Heart right ventricle (tissue), 16 donors: ENCODE measurements at regions not wholly inside any gene's neighbourhood (a gene's known extent, or its start where the extent isn't known, plus 50 kb on each side); places are given as distances from the start of the nearest gene placed in this dataset.

Source experiments
- ATAC-seq, 8 donors: fragments of 200-7000 bp; cut with Tn5 transposase; one replicate each; pipeline ENCODE4 v1.9.1; 2020; ENCODE audit warnings: mild to moderate bottlenecking in 8 of 8, moderate library complexity in 8 of 8, moderate number of reproducible peaks in 1 of 8
- DNase-seq, 2 donors: peaks; one replicate each; pipeline ENCODE4 v3.0.0-alpha.2; 2020
- H3K27ac ChIP-seq, 10 donors: fragments of 200-600 bp; sonication (generic) in 2 of 10; one replicate each; pipeline versions ENCODE4 v1.5.0 to v1.8.0; 2020 to 2022; ENCODE audit warnings: mild to moderate bottlenecking in 3 of 10
- H3K27me3 ChIP-seq, 7 donors: fragments of 200-600 bp; one replicate each; pipeline ENCODE4 v1.8.0; 2021 to 2022; ENCODE audit warnings: mild to moderate bottlenecking in 2 of 7
- H3K36me3 ChIP-seq, 9 donors: fragments of 200-600 bp; sonication (generic) in 1 of 9; one replicate each; pipeline versions ENCODE4 v1.5.0 to v1.8.0; 2020 to 2022; ENCODE audit warnings: mild to moderate bottlenecking in 2 of 9
- H3K4me1 ChIP-seq, 9 donors: fragments of 200-600 bp; sonication (generic) in 1 of 9; one replicate each; pipeline versions ENCODE4 v1.5.0 to v1.8.0; 2020 to 2022; ENCODE audit warnings: mild to moderate bottlenecking in 4 of 9
- H3K4me3 ChIP-seq, 10 donors: fragments of 200-600 bp; sonication (generic) in 2 of 10; one replicate each; pipeline versions ENCODE4 v1.5.0 to v1.8.0; 2020 to 2022; ENCODE audit warnings: mild to moderate bottlenecking in 7 of 10, moderate library complexity in 2 of 10
- H3K9me3 ChIP-seq, 11 donors: fragments of 200-600 bp in 10 of 11; sonication (generic) in 2 of 11; one replicate each; pipeline versions ENCODE4 v1.5.0 to v1.8.0; 2013 to 2022; ENCODE audit warnings: mild to moderate bottlenecking in 2 of 11, control low read depth in 1 of 11, moderate library complexity in 1 of 11
- CTCF ChIP-seq, 9 donors: fragments of 200-600 bp; sonication (generic) in 2 of 9; IDR thresholded peaks; one replicate each; pipeline versions ENCODE4 v1.5.0 to v1.8.0; 2021 to 2022; ENCODE audit warnings: antibody characterized with exemption in 9 of 9, mild to moderate bottlenecking in 5 of 9, moderate library complexity in 1 of 9
- WGBS, 2 donors: extraction: QIAGEN DNeasy Blood & Tissue Kit; methylation state at CpG; one replicate each; pipeline ENCODE4 v1.1.7; 2013; ENCODE audit warnings: inconsistent platforms in 1 of 2; 5-methylcytosine and 5-hydroxymethylcytosine counted together
- intact Hi-C, 10 donors: fragments of 100-400 bp; cut with DNase I; formaldehyde crosslinking; loops; one replicate each; pipeline versions ENCODE4 v1.11.1 to v1.14.2; 2022
- donor health status: Arrhythmogenic right ventricular cardiomyopathy.
- donor health status: ischemic (EF 13 %, LVEDD 7.1; RV severe dilation, severe dysfunction).
- donor health status: healthy with polysubstance abuse.
- donor health status: DM: no; HTN: yes; CAD: no.
- donor health status: DM: no; HTN: no; CAD: no.
- donor health status: ischemic (EF 25% LVEDD 6.9; RV normal size, moderate dysfunction).
- donor health status: ischemic (EF 25% LVEDD 5.7; RV mildly dilated, moderate dysfunction).
- donor health status: healthy.
- donor health status: DM: yes; HTN: yes; CAD: no.
- donor health status: Ischemic cardiomyopathy.
- donor health status: ischemic (EF 35%, LVEDD 5.7; RV mildly dilated, moderate dysfunction).
- donor health status: nonischemic (EF 11% LVEDD 7.7; RV severe dilation, severe dysfunction).
- donor health status: DM: yes; HTN: yes; CAD: no.
- donor health status: PGD.
- donor health status: ischemic (EF 29% LVEDD 5.4; RV normal size, mild dysfunction).
- donor health status: nonischemic (EF 23%, LVEDD 6.1; RV moderate dilation, normal function).

DNA sequence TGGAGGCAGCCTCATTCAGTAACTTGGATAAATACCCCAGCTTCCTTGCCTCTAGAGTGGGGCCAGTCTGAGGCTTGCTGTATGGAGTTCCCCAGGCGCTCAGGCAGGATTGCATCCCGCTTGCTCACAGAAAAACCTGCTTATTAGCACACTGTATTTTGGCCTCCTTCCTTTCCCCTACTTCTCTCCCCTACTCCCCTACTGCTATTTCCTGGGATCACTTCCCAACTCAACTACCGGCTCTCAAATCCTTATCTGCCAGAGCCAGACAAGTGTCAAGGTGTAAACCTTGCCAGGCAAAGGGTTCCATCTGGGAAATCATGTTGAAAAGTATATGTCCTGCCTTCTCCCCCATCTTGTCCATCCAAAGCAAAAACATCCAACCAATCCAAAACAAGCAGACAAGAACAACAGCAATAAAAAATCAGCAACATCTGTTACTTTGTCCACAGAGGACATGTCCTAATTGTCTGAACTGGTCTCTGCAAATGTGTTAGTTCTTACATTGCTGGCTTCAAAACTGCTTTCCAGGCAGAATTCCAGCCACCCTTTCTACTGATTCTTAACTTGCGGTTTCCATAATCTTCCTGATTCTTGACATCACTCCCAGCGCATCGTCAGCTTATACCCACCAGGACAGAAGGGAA lies 164.1 kb upstream of the SEMA6A start:
- peak in 7 of 8 donors; percentile 44 to 67 (median 57) for ATAC-seq

DNA sequence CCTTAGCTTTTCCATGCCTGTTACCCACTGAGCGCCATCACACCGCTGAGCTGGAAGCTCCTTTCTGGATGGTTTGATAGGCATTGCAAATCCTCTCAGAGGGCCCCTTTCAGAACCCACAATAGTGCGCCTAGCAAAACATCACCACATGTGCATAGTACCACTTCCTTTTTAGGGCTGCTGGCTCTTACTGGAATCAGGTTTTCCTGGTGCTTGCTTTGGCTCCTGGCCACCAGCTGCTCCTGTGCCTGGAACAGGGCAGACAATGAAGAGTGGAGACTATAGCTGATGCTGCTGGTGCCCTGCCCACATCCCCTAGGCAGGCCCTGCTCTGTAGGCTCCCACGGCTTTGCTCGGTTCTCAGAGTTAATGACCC lies 163.6 kb upstream of the SEMA6A start:
- DNase-seq (peak in 1 of 2 donors; percentile 20), ATAC-seq (peak in 3 of 8 donors; percentile 6 to 44 (median 34))
- H3K27ac ChIP-seq, result peak overlapping the region in 1 of 10 donors; percentile 19
- H3K9me3 ChIP-seq, result no peaks in the 10 kb centered on the region
- no peaks in the 10 kb centered on the region for H3K27me3 ChIP-seq
- no peaks in the 10 kb centered on the region for H3K36me3 ChIP-seq
- intact Hi-C loops, result no loop called here
- no peak overlapping the region for H3K4me3 ChIP-seq
- no peak for TF ChIP-seq CTCF (IDR thresholded peaks at IDR 0.05)
- WGBS, 2 donors, result 65 to 74% methylated on average over 5 of the region's 5 CpGs
- peaks cover 2 to 45% (median 27%) of the 10 kb centered on the region in 9 donors for H3K4me1 ChIP-seq

More for the DNA sequence above, 164.1 kb upstream of the SEMA6A start:
- H3K27me3 ChIP-seq, result no peaks in the 10 kb centered on the region
- H3K27ac ChIP-seq, result peak overlapping the region in 2 of 10 donors; percentile 19 to 25
- DNase-seq, result peak in 1 of 2 donors; percentile 8
- H3K36me3 ChIP-seq, result no peaks in the 10 kb centered on the region
- H3K9me3 ChIP-seq, result peaks cover 0 to 4% (median 0%) of the 10 kb centered on the region in 11 donors
- TF ChIP-seq CTCF (IDR thresholded peaks at IDR 0.05), result no peak
- intact Hi-C loops, result no loop called here
- WGBS, 2 donors, result 52 to 53% methylated on average over 6 of the region's 6 CpGs
- peak overlapping the region in 4 of 10 donors; percentile 16 to 35 (median 22) for H3K4me3 ChIP-seq
- H3K4me1 ChIP-seq, result peaks cover 2 to 43% (median 27%) of the 10 kb centered on the region in 9 donors

GRCh38 chr5:116736671-116737070 lies 162.0 kb upstream of the SEMA6A start:
- Histone ChIP-seq H3K4me1 (peaks cover 2 to 45% (median 27%) of the 10 kb centered on the region in 9 donors), H3K36me3 (no peaks in the 10 kb centered on the region), H3K27ac (no peak overlapping the region), H3K27me3 (no peaks in the 10 kb centered on the region), H3K9me3 (no peaks in the 10 kb centered on the region), H3K4me3 (no peak overlapping the region)
- ATAC-seq, result no peak
- intact Hi-C loops, result no loop called here
- TF ChIP-seq CTCF (IDR thresholded peaks at IDR 0.05), result no peak
- no peak for DNase-seq

DNA sequence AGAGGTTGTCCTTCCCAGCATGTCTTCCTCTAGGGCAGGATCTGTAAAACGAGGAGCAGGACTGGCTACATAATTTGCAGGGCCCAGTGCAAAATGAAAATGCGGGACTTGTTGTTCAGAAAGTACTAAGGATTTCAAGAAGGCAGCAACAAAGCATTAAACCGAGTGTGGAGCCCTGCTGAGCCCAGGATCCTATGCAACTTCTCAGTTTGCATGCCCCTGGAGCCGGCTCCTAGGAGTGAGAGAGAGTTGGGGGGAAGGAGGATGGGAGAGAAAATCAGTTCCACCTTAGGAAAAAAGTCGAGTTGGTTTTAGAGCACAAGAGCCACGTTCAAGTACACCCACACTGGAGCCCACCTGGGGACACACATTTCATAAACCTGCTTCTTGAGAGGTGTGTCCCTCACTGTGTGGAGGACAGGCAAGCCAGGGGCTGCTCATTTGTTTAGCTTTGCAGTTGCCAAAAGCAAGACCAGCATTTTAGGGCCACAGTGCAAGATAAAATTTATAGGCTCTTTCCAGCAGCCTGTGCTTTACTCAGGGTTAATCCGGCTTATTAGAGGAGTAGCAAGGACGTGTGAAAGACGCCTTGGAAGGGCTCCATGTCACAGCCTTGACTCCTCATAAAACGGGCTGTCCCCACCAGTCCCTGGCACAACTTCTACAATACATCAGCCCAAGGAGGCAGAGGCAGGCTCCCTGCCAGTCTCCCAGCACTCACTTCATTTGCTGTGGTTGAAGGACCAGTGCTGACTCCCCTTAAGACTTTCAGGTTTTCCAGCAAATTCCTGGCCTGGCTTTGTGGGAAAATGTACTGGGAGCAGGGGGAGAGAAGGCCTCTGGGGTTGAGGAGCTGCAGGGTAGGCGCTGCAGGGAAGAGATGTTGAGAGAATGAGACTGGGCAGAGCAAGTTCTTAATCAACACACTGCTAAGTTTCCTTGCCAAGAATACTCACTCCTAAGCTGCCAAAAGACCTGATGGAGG lies 159.7 kb upstream of the SEMA6A start:
- DNase-seq (no peak), ATAC-seq (peak in 5 of 8 donors; percentile 48 to 85 (median 57))
- Histone ChIP-seq H3K9me3 (no peaks in the 10 kb centered on the region), H3K4me3 (no peak overlapping the region), H3K27me3 (no peaks in the 10 kb centered on the region), H3K4me1 (peaks cover 2 to 41% (median 23%) of the 10 kb centered on the region in 9 donors), H3K27ac (no peak overlapping the region), H3K36me3 (no peaks in the 10 kb centered on the region)
- WGBS, 2 donors, result 47 to 58% methylated on average over 11 of the region's 11 CpGs
- intact Hi-C loops, result no loop called here
- no peak for TF ChIP-seq CTCF (IDR thresholded peaks at IDR 0.05)
